Transverse colon (tissue), 4 donors: ENCODE measurements at regions not wholly inside any gene's neighbourhood (a gene's known extent, or its start where the extent isn't known, plus 50 kb on each side); places are given as distances from the start of the nearest gene placed in this dataset.
"Not testable (repeated sequence)": the region's sequence is repeated elsewhere in the genome, so short reads cannot be mapped to it uniquely, and the experiment has no call there.

Source experiments
- DNase-seq: peaks from one replicate; pipeline ENCODE4 v3.0.0-alpha.2; 2019
- H3K27ac ChIP-seq, 4 donors: fragments of 200-600 bp; sonication (generic); 2 replicates each; pipeline ENCODE4 v1.5.1; 2016 to 2018; ENCODE audit warnings: inconsistent platforms in 4 of 4
- H3K27me3 ChIP-seq: fragments of 200-600 bp; sonication (generic); 2 replicates; pipeline ENCODE4 v1.5.1; 2017; ENCODE audit warnings: inconsistent platforms
- H3K36me3 ChIP-seq, 4 donors: fragments of 200-600 bp; sonication (generic); 2 replicates each; pipeline ENCODE4 v1.5.1; 2017 to 2019; ENCODE audit warnings: inconsistent platforms in 4 of 4
- H3K4me1 ChIP-seq, 4 donors: fragments of 200-600 bp; sonication (generic); 2 replicates each; pipeline ENCODE4 v1.5.1; 2017 to 2020; ENCODE audit warnings: inconsistent platforms in 4 of 4
- H3K4me3 ChIP-seq, 4 donors: fragments of 200-600 bp; sonication (generic); 1 replicate in 1 of 4; 2 replicates in 3 of 4; pipeline versions ENCODE4 v1.5.1 to v1.6.1; 2017 to 2019; ENCODE audit warnings: inconsistent platforms in 4 of 4
- H3K9me3 ChIP-seq, 2 donors: fragments of 200-600 bp; sonication (generic); 2 replicates each; pipeline ENCODE4 v1.5.1; 2017 to 2019; ENCODE audit warnings: inconsistent platforms in 2 of 2
- EP300 ChIP-seq: sonication (generic); formaldehyde crosslinking; IDR thresholded peaks from one replicate; pipeline ENCODE4 v1.6.1; 2017; ENCODE audit warnings: antibody characterized with exemption, low read depth
- POLR2A ChIP-seq: fragments of 450-650 bp; IDR thresholded peaks from one replicate; pipeline ENCODE4 v1.6.1; 2016; ENCODE audit warnings: antibody characterized with exemption, mild to moderate bottlenecking, moderate library complexity
- POLR2AphosphoS5 ChIP-seq, 3 donors: sonication (generic); formaldehyde crosslinking; IDR thresholded peaks; one replicate each; pipeline ENCODE4 v1.6.1; 2016; ENCODE audit warnings: antibody characterized with exemption in 3 of 3
- WGBS, 2 donors: methylation state at CpG; one replicate each; pipeline ENCODE4 v1.1.5; 2018; ENCODE audit warnings: low coverage in 1 of 2; 5-methylcytosine and 5-hydroxymethylcytosine counted together
- in situ Hi-C, 4 donors: fragments of 200-750 bp; cut with MboI; loops; one replicate each; pipeline versions ENCODE4 v1.15.0 to v1.15.1; 2017; ENCODE audit warnings: low sequenced_read_pairs in 3 of 4, low pct_ligation_motif_present in 1 of 4, low pct_unique_long_range_greater_than_20kb in 1 of 4
- intact Hi-C: fragments of 100-400 bp; cut with DNase I; formaldehyde crosslinking; loops from one replicate; pipeline ENCODE4 v1.15.1; 2023; ENCODE audit warnings: low total_unique reads
- TF ChIP-seq, protein P1 (sequence below), 5 experiments: fragments of 200-600 bp in 3 of 5; fragments of 450-650 bp in 2 of 5; sonication (generic) in 3 of 5; IDR thresholded peaks; 1 replicate in 2 of 5; 2 replicates in 3 of 5; pipeline ENCODE4 v1.5.1; 2016 to 2017; ENCODE audit warnings: antibody characterized with exemption in 5 of 5, inconsistent platforms in 3 of 5, mild to moderate bottlenecking in 2 of 5, moderate library complexity in 1 of 5

DNA sequence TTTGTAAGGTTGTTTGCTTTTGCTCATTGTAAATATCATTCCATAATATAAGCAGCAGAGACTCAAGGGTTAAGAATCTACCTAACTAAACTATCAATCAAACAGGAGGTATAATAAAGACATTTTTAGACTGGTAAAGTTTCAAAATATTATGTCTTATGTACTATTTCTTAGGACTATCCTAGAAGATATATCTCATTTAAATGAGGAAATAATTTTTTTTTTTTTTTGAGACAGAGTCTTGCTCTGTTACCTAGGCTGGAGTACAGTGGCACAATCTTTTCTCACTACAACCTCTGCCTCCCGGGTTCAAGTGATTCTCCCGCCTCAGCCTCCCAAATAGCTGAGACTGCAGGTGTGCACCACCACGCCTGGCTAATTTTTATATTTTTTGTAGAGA, 80.9 kb upstream of the PARD3 start:
- in situ Hi-C loops (no loop called here), intact Hi-C loops (no loop called here)
- Histone ChIP-seq H3K36me3 (no peaks in the 10 kb centered on the region), H3K4me3 (no peak overlapping the region), H3K9me3 (no peaks in the 10 kb centered on the region), H3K4me1 (no peaks in the 10 kb centered on the region), H3K27ac (no peak overlapping the region), H3K27me3 (no peaks in the 10 kb centered on the region)
- WGBS, 2 donors = 90 to 99% methylated on average over 3 of the region's 3 CpGs
- TF ChIP-seq, protein P1, sequence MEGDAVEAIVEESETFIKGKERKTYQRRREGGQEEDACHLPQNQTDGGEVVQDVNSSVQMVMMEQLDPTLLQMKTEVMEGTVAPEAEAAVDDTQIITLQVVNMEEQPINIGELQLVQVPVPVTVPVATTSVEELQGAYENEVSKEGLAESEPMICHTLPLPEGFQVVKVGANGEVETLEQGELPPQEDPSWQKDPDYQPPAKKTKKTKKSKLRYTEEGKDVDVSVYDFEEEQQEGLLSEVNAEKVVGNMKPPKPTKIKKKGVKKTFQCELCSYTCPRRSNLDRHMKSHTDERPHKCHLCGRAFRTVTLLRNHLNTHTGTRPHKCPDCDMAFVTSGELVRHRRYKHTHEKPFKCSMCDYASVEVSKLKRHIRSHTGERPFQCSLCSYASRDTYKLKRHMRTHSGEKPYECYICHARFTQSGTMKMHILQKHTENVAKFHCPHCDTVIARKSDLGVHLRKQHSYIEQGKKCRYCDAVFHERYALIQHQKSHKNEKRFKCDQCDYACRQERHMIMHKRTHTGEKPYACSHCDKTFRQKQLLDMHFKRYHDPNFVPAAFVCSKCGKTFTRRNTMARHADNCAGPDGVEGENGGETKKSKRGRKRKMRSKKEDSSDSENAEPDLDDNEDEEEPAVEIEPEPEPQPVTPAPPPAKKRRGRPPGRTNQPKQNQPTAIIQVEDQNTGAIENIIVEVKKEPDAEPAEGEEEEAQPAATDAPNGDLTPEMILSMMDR (IDR thresholded peaks at IDR 0.05) = no peak
- TF ChIP-seq EP300 (no peak), POLR2A (no peak), POLR2AphosphoS5 (IDR thresholded peaks at IDR 0.05) (no peak)
- DNase-seq = no peak

- intact Hi-C loops, H3K4me1 ChIP-seq, H3K9me3 ChIP-seq, H3K27me3 ChIP-seq, H3K36me3 ChIP-seq, in situ Hi-C loops, H3K27ac ChIP-seq, H3K4me3 ChIP-seq, DNase-seq: not testable (repeated sequence)
- WGBS, 2 donors = 91 to 100% methylated on average over 1 to 3 of the region's 3 CpGs
Measured at GRCh38 chr10:34895046-34895445, 80.0 kb upstream of the PARD3 start.

DNA sequence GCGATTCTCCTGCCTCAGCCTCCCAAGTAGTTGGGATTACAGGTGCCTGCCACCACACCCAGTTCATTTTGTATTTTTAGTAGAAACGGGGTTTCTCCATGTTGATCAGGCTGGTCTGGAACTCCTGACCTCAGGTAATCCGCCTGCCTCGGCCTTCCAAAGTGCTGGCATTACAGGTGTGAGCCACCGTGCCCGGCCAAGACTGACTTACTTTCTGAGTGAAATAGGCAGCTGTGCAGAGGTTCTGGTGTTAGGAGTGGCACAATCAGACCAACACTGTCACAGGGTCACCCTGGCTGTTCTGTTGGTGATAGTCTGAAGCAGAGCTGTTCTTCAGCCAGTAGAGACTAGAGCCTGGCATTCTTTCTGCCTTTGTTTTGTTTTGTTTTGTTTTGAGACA, 77.4 kb upstream of the PARD3 start:
- 90 to 94% methylated on average over 4 to 6 of the region's 6 CpGs for WGBS, 2 donors
- DNase-seq, H3K27me3 ChIP-seq, H3K4me3 ChIP-seq, H3K27ac ChIP-seq, H3K4me1 ChIP-seq, in situ Hi-C loops, H3K36me3 ChIP-seq, intact Hi-C loops, H3K9me3 ChIP-seq: not testable (repeated sequence)

DNA sequence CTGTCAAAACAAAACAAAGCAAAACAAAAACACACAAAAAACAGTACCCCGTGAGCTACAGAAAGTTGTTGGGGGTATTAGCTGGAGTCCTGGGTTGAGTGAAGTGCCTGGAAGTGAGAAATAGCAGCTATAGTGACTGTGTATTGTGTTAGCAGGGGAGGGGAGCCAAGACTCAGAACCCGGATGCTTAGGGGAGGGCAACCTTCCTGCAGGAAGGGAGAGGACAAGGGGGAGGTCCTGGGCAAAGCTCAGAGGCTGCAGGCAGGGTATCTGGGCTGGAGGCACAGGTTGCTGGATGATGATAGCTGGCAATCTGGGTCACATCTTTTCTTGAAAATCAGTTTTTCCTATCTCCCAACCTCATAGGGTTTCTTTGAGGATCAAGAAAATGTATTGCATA, 75.8 kb upstream of the PARD3 start:
- Histone ChIP-seq H3K9me3 (no peaks in the 10 kb centered on the region), H3K27ac (no peak overlapping the region), H3K27me3 (no peaks in the 10 kb centered on the region), H3K4me1 (no peaks in the 10 kb centered on the region), H3K36me3 (no peaks in the 10 kb centered on the region), H3K4me3 (no peak overlapping the region)
- WGBS, 2 donors = 24 to 65% methylated on average over 2 of the region's 2 CpGs
- TF ChIP-seq, protein P1 (IDR thresholded peaks at IDR 0.05) = no peak
- TF ChIP-seq POLR2A (no peak), POLR2AphosphoS5 (IDR thresholded peaks at IDR 0.05) (no peak), EP300 (no peak)
- intact Hi-C loops (no loop called here), in situ Hi-C loops (no loop called here)
- DNase-seq = no peak

DNA sequence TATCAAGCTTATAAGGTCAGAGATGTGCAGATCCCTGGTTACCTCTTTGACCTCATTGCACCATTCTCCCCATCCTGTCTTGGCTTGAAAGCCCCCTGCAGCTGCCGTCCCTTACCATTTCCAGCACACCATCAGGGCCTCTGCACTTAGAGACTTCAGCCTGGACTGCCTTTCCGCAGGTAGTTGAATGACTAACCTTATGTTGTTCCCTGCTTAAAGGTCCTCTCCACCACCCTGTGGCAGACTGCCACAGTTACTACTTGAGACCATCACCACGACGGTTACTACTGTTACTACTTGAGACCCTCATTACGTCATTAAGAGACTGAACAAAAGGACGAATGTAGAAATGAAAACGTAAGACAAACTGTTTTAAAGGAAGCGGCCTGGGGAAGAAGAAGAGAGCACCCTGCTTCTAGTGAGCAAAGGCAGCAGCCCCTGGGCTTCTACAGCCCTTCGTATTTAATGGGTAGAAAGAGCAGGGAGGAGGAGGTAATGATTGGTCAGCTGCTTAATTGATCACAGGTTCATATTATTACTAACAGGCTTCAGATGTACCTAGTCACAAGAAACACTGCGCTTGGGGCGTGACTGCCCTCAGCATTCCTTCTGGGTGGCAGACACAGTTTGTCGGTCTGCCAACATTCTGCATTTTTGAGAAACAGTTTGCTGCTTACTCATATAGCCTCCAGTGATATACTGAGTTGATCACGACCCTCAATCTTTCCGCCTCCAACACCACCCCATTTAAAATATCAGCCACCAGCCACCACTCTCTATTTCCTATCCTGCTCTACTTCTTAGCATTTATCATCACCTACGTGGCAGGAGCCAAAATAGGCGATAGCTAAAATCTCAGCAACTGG, 74.1 kb upstream of the PARD3 start:
- WGBS, 2 donors = 88 to 89% methylated on average over 14 to 16 of the region's 16 CpGs
- Histone ChIP-seq H3K27me3 (no peaks in the 10 kb centered on the region), H3K9me3 (no peaks in the 10 kb centered on the region), H3K4me3 (no peak overlapping the region), H3K36me3 (no peaks in the 10 kb centered on the region), H3K27ac (no peak overlapping the region), H3K4me1 (no peaks in the 10 kb centered on the region)
- intact Hi-C loops (no loop called here), in situ Hi-C loops (no loop called here)
- TF ChIP-seq, protein P1 (IDR thresholded peaks at IDR 0.05) = no peak
- TF ChIP-seq EP300 = no peak
- TF ChIP-seq POLR2A = no peak
- TF ChIP-seq POLR2AphosphoS5 (IDR thresholded peaks at IDR 0.05) = no peak
- DNase-seq = no peak
